ENCODE measurements at regions not wholly inside any gene's neighbourhood (a gene's known extent, or its start where the extent isn't known, plus 50 kb on each side); places are given as distances from the start of the nearest gene placed in this dataset.

- no peak overlapping the region for H3K4me2 ChIP-seq (ENCODE audit: low read length)
- no peaks in the 10 kb centered on the region for H4K20me1 ChIP-seq (ENCODE audit: insufficient read depth)
- H3K79me2 ChIP-seq (replicated peaks; ENCODE audit: insufficient read depth, low read length) = no peaks in the 10 kb centered on the region
- H3K9ac ChIP-seq (ENCODE audit: low read length) = no peak overlapping the region
- H3K36me3 ChIP-seq (ENCODE audit: insufficient read depth, low read length) = no peaks in the 10 kb centered on the region
- no peak overlapping the region for H3K27ac ChIP-seq (ENCODE audit: low read length)
- no peaks in the 10 kb centered on the region for H3K27me3 ChIP-seq (ENCODE audit: insufficient read depth, low read depth, low read length)
- no peaks in the 10 kb centered on the region for H3K9me3 ChIP-seq (ENCODE audit: low read length)
- TF ChIP-seq EP300 (conservative IDR thresholded peaks at IDR 0.05; ENCODE audit: poor library complexity, severe bottlenecking) (no peak), RAD21 (conservative IDR thresholded peaks at IDR 0.05) (no peak), MXI1 (conservative IDR thresholded peaks at IDR 0.05; ENCODE audit: poor library complexity, severe bottlenecking) (no peak), SMC3 (conservative IDR thresholded peaks at IDR 0.05; ENCODE audit: poor library complexity) (no peak), CTCF (IDR thresholded peaks at IDR 0.05; ENCODE audit: poor library complexity, severe bottlenecking) (no peak), TAF1 (IDR thresholded peaks at IDR 0.05; ENCODE audit: low read depth) (no peak), REST (IDR thresholded peaks at IDR 0.05; ENCODE audit: borderline replicate concordance) (no peak), POLR2AphosphoS5 (IDR thresholded peaks at IDR 0.05) (no peak), EZH2 (IDR thresholded peaks at IDR 0.05; ENCODE audit: borderline replicate concordance, insufficient read depth, low read length, poor library complexity, severe bottlenecking) (no peak)
- no peaks in the 10 kb centered on the region for H3F3A ChIP-seq (ENCODE audit: insufficient read depth, low read length, poor library complexity, severe bottlenecking)
- no peaks in the 10 kb centered on the region for H3K9me2 ChIP-seq (ENCODE audit: insufficient read depth, low read length)
- no peak overlapping the region for H3K4me3 ChIP-seq (ENCODE audit: low read length)
- no peak overlapping the region for H2AFZ ChIP-seq (ENCODE audit: low read depth, low read length)
These were observed 235.7 kb upstream of the SDK2 start for GRCh38 chr17:73879987-73880386.

DNA sequence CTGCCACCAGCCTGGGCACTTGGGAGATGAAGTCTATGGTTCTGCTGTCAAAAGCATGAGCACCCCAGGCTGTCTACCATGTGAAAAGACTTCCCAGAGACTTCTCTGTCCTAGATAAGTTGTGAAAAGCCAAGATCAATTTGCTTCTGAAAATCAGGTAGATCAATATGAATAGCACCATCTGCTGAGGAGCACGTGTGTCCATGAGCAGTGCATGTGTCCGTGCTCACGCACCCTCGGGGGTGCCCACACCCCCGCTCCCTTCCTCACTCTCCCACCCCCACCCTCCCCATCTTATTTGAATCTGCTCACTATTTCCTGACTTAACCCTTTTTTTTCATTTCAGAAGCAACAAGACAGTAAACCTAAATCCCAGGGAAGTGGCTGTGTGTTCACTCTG lies 238.3 kb upstream of the SDK2 start:
- TF ChIP-seq TAF1 (IDR thresholded peaks at IDR 0.05; ENCODE audit: low read depth) (no peak), REST (IDR thresholded peaks at IDR 0.05; ENCODE audit: borderline replicate concordance) (no peak), POLR2AphosphoS5 (IDR thresholded peaks at IDR 0.05) (no peak), MXI1 (conservative IDR thresholded peaks at IDR 0.05; ENCODE audit: poor library complexity, severe bottlenecking) (no peak), EZH2 (IDR thresholded peaks at IDR 0.05; ENCODE audit: borderline replicate concordance, insufficient read depth, low read length, poor library complexity, severe bottlenecking) (no peak), SMC3 (conservative IDR thresholded peaks at IDR 0.05; ENCODE audit: poor library complexity) (no peak), CTCF (IDR thresholded peaks at IDR 0.05; ENCODE audit: poor library complexity, severe bottlenecking) (no peak), RAD21 (conservative IDR thresholded peaks at IDR 0.05) (no peak), EP300 (conservative IDR thresholded peaks at IDR 0.05; ENCODE audit: poor library complexity, severe bottlenecking) (no peak)
- H3K9me2 ChIP-seq (ENCODE audit: insufficient read depth, low read length) = no peaks in the 10 kb centered on the region
- H3K27ac ChIP-seq (ENCODE audit: low read length) = no peak overlapping the region
- no peaks in the 10 kb centered on the region for H3K79me2 ChIP-seq (replicated peaks; ENCODE audit: insufficient read depth, low read length)
- no peak overlapping the region for H3K4me2 ChIP-seq (ENCODE audit: low read length)
- H3K4me3 ChIP-seq (ENCODE audit: low read length) = no peak overlapping the region
- no peak overlapping the region for H3K9ac ChIP-seq (ENCODE audit: low read length)
- no peaks in the 10 kb centered on the region for H3K27me3 ChIP-seq (ENCODE audit: insufficient read depth, low read depth, low read length)
- no peaks in the 10 kb centered on the region for H3K9me3 ChIP-seq (ENCODE audit: low read length)
- no peak overlapping the region for H2AFZ ChIP-seq (ENCODE audit: low read depth, low read length)
- H3K36me3 ChIP-seq (ENCODE audit: insufficient read depth, low read length) = no peaks in the 10 kb centered on the region
- H4K20me1 ChIP-seq (ENCODE audit: insufficient read depth) = no peaks in the 10 kb centered on the region
- H3F3A ChIP-seq (ENCODE audit: insufficient read depth, low read length, poor library complexity, severe bottlenecking) = no peaks in the 10 kb centered on the region

All from neural cell (in vitro differentiated cells).